GM18507 (cell line): ENCODE measurements at regions not wholly inside any gene's neighbourhood (a gene's known extent, or its start where the extent isn't known, plus 50 kb on each side); places are given as distances from the start of the nearest gene placed in this dataset.
"Not testable (repeated sequence)": the region's sequence is repeated elsewhere in the genome, so short reads cannot be mapped to it uniquely, and the experiment has no call there.

Experiments used
- DNase-seq: peaks from one replicate; pipeline ENCODE4 v3.0.0; 2011; ENCODE audit warnings: low read depth; ENCODE audit not compliant: insufficient read length; ENCODE audit errors: extremely low spot score
- FAIRE-seq: peaks from 2 replicates; lab custom pipeline; 2011; peaks lifted over from hg19 to GRCh38; lab: Jason Lieb, UNC

- FAIRE-seq (no peak), DNase-seq (no peak)
Observed at GRCh38 chr2:101613056-101613704, 84.3 kb upstream of the MAP4K4 start.

- FAIRE-seq (no peak), DNase-seq (no peak)
Observed at GRCh38 chr2:101612019-101612418, 85.5 kb upstream of the MAP4K4 start.

DNA sequence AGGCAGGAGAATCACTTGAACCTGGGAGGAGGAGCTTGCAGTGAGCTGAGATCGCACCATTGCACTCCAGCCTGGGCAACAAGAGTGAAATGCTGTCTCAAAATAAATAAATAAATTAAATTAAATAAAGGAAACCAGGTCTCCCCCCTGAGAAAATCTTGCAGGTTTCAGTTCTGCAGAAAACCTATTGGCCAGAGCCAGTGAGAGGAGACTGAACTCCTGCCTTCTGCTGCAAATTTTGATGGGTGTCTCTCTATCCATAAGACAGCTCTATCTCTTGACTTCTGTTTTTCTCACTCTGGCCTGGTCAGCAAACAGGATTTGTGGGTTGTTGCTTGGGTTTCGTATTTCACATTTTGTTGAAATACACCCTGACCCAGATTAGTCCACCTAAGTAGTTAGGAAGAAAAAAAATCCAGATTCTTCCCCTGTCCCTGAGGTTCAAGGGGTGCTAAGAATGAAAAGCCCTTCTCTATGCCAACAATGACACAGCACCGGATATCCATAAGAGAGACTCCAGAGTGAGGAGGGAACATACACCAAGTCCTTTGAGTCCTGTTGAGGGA is 86.7 kb upstream of the MAP4K4 start:
- DNase-seq (no peak), FAIRE-seq (no peak)

- FAIRE-seq (no peak), DNase-seq (no peak)
Observed at GRCh38 chr2:101609433-101609832, 88.1 kb upstream of the MAP4K4 start.

GRCh38 chr2:101608408-101609310 is 88.8 kb upstream of the MAP4K4 start:
- FAIRE-seq (no peak), DNase-seq (no peak)

DNA sequence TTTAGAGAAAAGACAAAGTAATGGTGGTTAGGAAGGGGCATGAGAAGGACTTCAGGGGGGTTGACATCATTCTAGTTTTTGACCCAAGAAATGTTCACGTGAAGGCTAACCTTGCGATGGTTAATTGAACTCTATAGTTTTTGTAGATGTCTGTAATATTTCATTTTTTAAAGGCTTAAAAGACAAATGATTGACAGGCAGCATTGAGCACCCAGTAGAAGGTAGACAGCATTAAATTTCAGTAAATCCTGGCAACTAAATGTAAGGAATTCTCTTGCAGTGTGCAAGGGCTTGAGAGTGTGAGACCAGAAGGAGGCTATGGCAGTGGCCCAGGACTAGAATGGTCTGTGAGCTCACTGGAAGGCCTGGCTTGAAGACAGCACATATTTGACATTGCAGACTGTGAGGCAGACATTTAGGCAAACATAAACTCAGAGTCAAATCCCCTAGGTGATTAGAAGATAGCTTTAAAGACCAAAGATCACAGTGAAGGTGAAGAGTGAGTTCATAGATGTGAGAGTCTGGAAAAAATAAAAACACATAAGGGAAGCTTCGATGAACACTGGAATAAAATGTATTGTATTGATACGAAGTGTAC is 100.1 kb upstream of the MAP4K4 start:
- FAIRE-seq (no peak), DNase-seq (no peak)

- FAIRE-seq = no peak
Observed at GRCh38 chr2:101596333-101596732, 101.2 kb upstream of the MAP4K4 start.

GRCh38 chr2:101587251-101587650 is 110.3 kb upstream of the MAP4K4 start:
- DNase-seq (no peak), FAIRE-seq (no peak)

More at GRCh38 chr2:101596333-101596732, 101.2 kb upstream of the MAP4K4 start:
- DNase-seq = no peak

- no peak for FAIRE-seq
- no peak for DNase-seq
Observed at GRCh38 chr2:101583861-101584260, 108.9 kb upstream of the RFX8 start.

- FAIRE-seq (no peak), DNase-seq (no peak)
Observed at GRCh38 chr2:101581675-101582299, 106.9 kb upstream of the RFX8 start.

DNA sequence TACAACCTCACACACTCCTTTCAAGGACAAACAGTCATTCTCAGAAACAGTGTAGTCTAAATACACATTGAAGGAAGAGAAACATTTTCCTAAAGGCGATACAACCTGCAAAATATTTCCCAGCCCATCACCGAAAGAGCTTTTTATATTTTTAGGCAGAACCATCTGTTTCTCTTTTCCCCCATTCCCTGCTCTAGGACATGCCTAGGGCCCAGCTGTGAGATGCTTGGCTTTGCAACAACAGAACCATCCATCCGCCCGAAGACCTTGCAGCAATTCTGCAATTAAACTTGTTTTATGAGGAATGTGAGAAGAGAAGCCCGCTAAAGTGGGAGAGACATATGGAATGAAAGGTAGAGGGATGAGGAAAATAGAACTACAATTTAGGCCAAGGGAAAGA is 105.6 kb upstream of the RFX8 start:
- no peak for DNase-seq
- no peak for FAIRE-seq

- no peak for FAIRE-seq
- no peak for DNase-seq
Observed at GRCh38 chr2:101578671-101579070, 103.8 kb upstream of the RFX8 start.

DNA sequence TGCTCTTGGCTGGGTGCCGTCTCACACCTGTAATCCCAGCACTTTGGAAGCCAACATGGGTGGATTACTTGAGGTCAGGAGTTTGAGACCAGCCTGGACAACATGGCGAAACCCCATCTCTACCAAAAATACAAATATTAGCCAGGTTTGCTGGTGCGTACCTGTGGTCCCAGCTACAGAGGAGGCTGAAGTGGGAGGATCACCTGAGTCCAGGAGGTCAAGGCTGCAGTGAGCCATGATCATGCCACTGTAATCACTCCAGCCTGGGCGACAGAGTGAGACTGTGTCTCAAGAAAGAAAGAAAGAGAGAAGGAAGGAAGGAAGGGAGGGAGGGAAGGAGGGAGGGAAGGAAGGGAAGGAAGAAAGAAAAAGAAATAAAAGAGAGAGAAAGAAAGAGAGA is 103.2 kb upstream of the RFX8 start:
- not testable (repeated sequence) for FAIRE-seq, DNase-seq

DNA sequence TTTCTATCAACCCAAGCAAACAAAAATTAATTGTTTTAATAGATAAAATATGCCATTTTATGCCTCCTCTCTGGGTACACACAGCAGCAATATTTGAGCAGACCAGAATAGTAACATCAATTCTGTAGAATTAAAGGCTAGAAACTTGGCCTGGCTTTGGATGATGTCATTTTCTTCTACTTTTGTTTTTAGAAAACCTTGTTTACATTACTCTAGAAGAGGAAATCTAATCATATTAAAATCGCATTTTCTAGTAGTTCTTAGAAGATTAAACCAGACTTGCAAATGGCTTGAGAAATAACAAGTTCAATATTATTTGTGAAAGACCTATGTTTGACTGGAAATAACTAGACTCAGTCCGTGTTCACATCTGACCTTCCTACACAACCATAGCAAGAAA is 102.3 kb upstream of the RFX8 start:
- no peak for FAIRE-seq
- no peak for DNase-seq

GRCh38 chr2:101574622-101575021 is 99.7 kb upstream of the RFX8 start:
- no peak for FAIRE-seq
- no peak for DNase-seq

DNA sequence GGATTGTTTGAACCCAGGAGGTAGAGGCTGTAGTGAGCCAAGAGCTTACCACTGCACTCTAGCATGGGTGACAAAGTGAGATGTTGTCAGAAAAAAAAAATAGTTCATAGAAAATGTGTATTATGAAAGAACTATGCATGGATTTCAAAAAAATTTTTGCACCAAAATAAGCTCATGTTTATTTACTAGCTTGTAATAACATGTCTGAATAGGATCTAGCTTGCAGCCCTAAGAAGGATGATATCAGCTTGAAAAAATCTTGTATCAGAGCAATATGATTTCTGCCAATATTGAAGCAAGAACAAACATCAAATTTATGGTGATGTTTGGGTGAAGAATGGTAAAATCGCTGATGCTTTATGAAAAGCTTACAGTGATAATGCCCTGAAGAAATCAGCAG is 97.0 kb upstream of the RFX8 start:
- DNase-seq (no peak), FAIRE-seq (no peak)

DNA sequence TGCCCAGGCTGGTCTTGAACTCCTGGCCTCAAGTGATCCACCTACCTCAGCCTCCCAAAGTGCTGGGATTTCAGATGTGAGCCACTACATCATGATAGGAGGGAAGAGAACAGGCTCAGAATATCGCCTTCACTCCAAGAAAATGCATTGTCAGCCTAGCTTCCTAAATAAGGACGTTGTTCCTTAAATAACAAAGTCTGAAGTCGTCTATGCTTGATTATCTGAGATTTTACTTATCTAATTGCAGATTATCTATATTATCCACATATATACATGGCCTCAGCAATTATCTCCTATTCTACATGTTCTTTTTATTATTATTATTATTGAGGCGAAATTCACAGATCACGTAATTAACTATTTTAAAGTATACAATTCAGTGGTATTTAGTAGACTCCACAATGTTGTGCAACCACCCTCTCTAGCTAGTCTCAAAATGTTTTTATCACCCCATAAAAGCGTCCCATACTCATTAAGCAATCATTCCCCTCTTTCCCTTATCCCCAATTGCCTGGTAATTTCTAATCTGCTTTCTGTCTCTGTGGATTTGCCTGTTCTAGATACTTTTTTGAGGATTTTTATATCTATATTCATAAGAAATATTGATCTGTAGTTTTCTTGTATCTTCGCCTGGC is 95.1 kb upstream of the RFX8 start:
- DNase-seq (no peak), FAIRE-seq (no peak)

DNA sequence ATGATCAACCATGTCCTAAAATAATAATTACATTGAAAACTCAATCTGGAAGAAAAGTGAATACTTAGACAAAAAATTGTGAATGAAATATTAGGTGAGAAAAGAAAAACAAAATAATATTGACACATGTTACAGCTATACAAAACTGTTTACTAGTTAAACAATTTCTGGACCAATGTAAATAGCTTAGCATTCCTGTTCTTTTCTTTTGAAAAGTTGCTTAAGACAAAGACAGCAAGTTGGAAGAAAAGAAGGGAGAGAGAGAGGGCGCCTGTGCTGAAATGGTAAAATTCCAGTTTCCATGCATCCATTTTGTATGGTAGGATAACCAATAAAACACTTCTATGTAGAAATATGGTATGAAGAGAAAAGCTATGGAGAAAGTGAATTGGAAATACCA is 94.1 kb upstream of the RFX8 start:
- FAIRE-seq (no peak), DNase-seq (no peak)

GRCh38 chr2:101566632-101567228 is 91.8 kb upstream of the RFX8 start:
- FAIRE-seq = no peak
- no peak for DNase-seq
